ENCODE measurements at regions not wholly inside any gene's neighbourhood (a gene's known extent, or its start where the extent isn't known, plus 50 kb on each side); places are given as distances from the start of the nearest gene placed in this dataset.
"Not testable (repeated sequence)": the region's sequence is repeated elsewhere in the genome, so short reads cannot be mapped to it uniquely, and the experiment has no call there.

- no peak for DNase-seq
These were observed 451.0 kb upstream of the DDI1 start for GRCh38 chr11:103585401-103585800.

- no peak for DNase-seq
These were observed 450.5 kb upstream of the DDI1 start for GRCh38 chr11:103585911-103586310.

GRCh38 chr11:103586756-103587155, 449.7 kb upstream of the DDI1 start:
- DNase-seq, result no peak

GRCh38 chr11:103587901-103588788, 448.3 kb upstream of the DDI1 start:
- DNase-seq, result peak; percentile 63

GRCh38 chr11:103591554-103591953, 444.9 kb upstream of the DDI1 start:
- no peak for DNase-seq

GRCh38 chr11:103594283-103594682, 442.2 kb upstream of the DDI1 start:
- DNase-seq, result no peak

GRCh38 chr11:103596315-103596714, 440.1 kb upstream of the DDI1 start:
- no peak for DNase-seq

GRCh38 chr11:103601225-103601846, 435.1 kb upstream of the DDI1 start:
- DNase-seq, result peak; percentile 45

GRCh38 chr11:103602840-103603239, 433.6 kb upstream of the DDI1 start:
- no peak for DNase-seq

- no peak for DNase-seq
These were observed 432.1 kb upstream of the DDI1 start for GRCh38 chr11:103604310-103604709.

- DNase-seq, result no peak
These were observed 427.9 kb upstream of the DDI1 start for GRCh38 chr11:103608566-103608965.

GRCh38 chr11:103609117-103610066, 427.0 kb upstream of the DDI1 start:
- no peak for DNase-seq

- no peak for DNase-seq
These were observed 426.0 kb upstream of the DDI1 start for GRCh38 chr11:103610435-103610834.

- DNase-seq, result not testable (repeated sequence)
These were observed 424.7 kb upstream of the DDI1 start for GRCh38 chr11:103611526-103612260.

- not testable (repeated sequence) for DNase-seq
These were observed 424.0 kb upstream of the DDI1 start for GRCh38 chr11:103612451-103612850.

- not testable (repeated sequence) for DNase-seq
These were observed 419.9 kb upstream of the DDI1 start for GRCh38 chr11:103616586-103616985.

GRCh38 chr11:103618528-103618927, 417.9 kb upstream of the DDI1 start:
- no peak for DNase-seq

- peak; percentile 62 for DNase-seq
These were observed 417.0 kb upstream of the DDI1 start for GRCh38 chr11:103619480-103619879.

GRCh38 chr11:103619938-103620337, 416.5 kb upstream of the DDI1 start:
- no peak for DNase-seq

- no peak for DNase-seq
These were observed 414.1 kb upstream of the DDI1 start for GRCh38 chr11:103622296-103622695.

GRCh38 chr11:103623933-103624332, 412.5 kb upstream of the DDI1 start:
- no peak for DNase-seq
